Activated CD4-positive, alpha-beta T cell treated with anti-CD3 and anti-CD28 coated beads, Interleukin-2, amount 10 ng/mL, durations not matched to agents 24 days and 14 days (primary cell): ENCODE measurements at regions not wholly inside any gene's neighbourhood (a gene's known extent, or its start where the extent isn't known, plus 50 kb on each side); places are given as distances from the start of the nearest gene placed in this dataset.

Experiments
- DNase-seq: peaks from one replicate; pipeline ENCODE4 v3.0.0; 2022
- H3K27ac Mint-ChIP-seq: one replicate; pipeline ENCODE4 v1.8.0; 2022; ENCODE audit warnings: mild to moderate bottlenecking, mixed read lengths
- H3K27me3 Mint-ChIP-seq: one replicate; pipeline ENCODE4 v1.8.0; 2022; ENCODE audit warnings: mixed read lengths
- H3K36me3 Mint-ChIP-seq: one replicate; pipeline ENCODE4 v1.8.0; 2022; ENCODE audit warnings: low read depth, mild to moderate bottlenecking, mixed read lengths
- H3K4me1 Mint-ChIP-seq: one replicate; pipeline ENCODE4 v1.8.0; 2021; ENCODE audit warnings: mixed read lengths
- H3K4me3 Mint-ChIP-seq: one replicate; pipeline ENCODE4 v1.8.0; 2022; ENCODE audit warnings: mild to moderate bottlenecking, moderate library complexity, mixed read lengths
- H3K9me3 Mint-ChIP-seq: one replicate; pipeline ENCODE4 v1.8.0; 2021; ENCODE audit warnings: mixed read lengths
- intact Hi-C: fragments of 100-400 bp; cut with micrococcal nuclease; formaldehyde crosslinking; loops from one replicate; pipeline ENCODE4 v1.15.1; 2023

GRCh38 chr20:24157213-24157612, 168.6 kb upstream of the GGTLC1 start:
- H3K4me3 Mint-ChIP-seq: no peak overlapping the region
- intact Hi-C loops: no loop called here
- no peak for DNase-seq
- peaks cover 3% of the 10 kb centered on the region for H3K4me1 Mint-ChIP-seq
- no peaks in the 10 kb centered on the region for H3K36me3 Mint-ChIP-seq
- H3K27ac Mint-ChIP-seq: no peak overlapping the region
- H3K9me3 Mint-ChIP-seq: no peaks in the 10 kb centered on the region
- H3K27me3 Mint-ChIP-seq: peaks cover 5% of the 10 kb centered on the region

DNA sequence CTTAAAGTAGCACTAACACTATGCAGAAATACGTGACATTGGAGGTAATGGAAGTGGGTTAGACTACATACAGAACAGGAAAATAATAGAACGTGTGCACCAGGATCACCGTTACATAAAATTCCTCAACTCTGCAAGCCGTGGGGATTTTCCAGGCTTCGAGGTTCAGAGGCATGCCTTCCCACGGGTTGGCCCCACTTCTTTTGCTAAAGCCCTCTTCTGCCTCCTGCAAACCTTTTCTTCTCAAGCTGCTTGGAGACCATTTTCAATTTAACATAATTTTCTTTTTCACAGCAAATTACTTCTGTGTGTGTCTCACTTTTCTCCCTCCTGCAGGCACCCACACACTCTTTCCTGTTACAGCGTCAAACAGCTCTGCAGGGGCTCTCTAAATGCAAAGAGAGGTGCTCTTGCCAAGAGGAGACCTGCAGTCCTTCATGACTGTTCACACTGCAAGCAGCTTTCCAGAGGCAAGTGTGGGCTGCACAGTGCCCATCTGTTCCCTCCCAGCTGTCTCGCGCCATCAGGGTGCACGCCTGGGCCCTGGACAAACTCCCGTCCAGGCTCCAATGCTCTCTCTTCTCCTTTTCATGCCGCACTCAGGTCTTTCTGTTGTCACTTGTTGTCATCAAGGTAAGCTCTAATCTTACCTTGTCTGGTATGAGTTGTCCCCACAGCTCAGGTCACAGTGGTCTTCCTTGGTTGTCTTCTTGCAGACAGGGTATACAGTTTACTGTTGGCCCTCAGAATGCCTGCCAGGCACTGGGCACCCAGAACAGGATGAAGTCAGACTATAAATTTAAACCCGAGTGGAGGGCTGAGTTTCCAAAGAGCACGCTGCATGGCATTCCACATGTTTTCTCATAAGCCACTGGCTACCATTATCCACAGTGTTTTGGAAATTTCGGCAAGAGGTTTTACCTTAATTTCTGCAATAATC, 164.8 kb upstream of the GGTLC1 start:
- Mint-ChIP-seq H3K9me3 (peaks cover 4% of the 10 kb centered on the region), H3K27ac (no peak overlapping the region), H3K4me3 (no peak overlapping the region), H3K27me3 (peaks cover 5% of the 10 kb centered on the region), H3K36me3 (no peaks in the 10 kb centered on the region), H3K4me1 (peaks cover 5% of the 10 kb centered on the region)
- intact Hi-C loops: no loop called here
- no peak for DNase-seq

DNA sequence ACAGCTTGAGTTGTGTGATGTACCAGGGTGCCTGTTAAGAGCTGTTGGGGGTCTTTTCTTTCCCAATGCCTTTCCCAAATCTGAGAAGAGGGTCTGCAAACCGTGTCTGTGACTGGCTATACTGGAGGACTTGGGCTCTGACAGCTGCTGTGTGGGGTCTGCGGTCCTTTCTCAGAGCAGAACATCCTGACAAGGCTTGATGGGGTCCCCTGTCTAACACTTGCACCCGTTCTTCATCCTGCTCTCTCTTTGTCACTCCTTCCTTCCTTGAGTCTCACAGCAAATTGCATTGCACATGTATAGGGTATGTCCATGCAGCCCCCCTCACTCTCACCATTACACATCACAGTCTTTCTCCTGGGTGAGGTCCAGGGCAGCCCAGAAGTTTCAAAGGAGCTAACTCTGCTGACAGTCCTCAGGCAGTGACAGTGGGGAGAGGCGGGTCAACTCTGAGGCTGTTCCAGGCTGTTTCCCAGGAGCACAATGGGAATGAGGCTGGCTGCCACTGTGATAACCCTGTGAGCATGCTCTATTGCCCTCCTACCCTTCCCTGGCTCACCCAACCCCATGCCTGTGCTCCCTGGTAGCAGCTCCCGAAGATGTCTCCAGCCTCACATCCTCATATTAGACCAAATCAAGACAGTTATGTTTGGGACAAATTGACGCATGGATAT, 163.2 kb upstream of the GGTLC1 start:
- Mint-ChIP-seq H3K27ac (no peak overlapping the region), H3K9me3 (peaks cover 5% of the 10 kb centered on the region), H3K4me1 (peaks cover 6% of the 10 kb centered on the region), H3K4me3 (no peak overlapping the region), H3K36me3 (no peaks in the 10 kb centered on the region), H3K27me3 (peaks cover 5% of the 10 kb centered on the region)
- intact Hi-C loops: no loop called here
- DNase-seq: no peak

DNA sequence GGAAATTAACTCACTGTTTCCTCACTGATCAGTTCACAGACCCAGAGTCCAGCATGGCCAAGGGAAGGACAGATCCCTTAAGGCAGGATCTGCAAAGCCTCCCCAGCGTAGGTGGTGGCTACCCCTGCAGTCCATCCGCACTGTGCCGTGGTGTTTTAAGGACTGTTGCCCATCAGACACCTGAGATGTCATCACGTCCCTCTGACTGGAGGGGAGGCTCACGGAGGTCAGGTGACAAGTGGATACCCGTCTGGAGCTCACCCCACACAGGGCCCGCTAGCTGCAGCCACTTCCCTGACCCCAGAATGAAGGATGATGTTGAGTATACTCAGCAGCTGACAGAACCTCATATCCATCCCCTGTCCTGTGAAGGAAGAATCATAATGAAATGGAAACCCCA, 161.8 kb upstream of the GGTLC1 start:
- Mint-ChIP-seq H3K27ac (no peak overlapping the region), H3K4me1 (peaks cover 6% of the 10 kb centered on the region), H3K36me3 (no peaks in the 10 kb centered on the region), H3K9me3 (peaks cover 5% of the 10 kb centered on the region), H3K27me3 (peaks cover 2% of the 10 kb centered on the region), H3K4me3 (no peak overlapping the region)
- intact Hi-C loops: no loop called here
- DNase-seq: no peak

DNA sequence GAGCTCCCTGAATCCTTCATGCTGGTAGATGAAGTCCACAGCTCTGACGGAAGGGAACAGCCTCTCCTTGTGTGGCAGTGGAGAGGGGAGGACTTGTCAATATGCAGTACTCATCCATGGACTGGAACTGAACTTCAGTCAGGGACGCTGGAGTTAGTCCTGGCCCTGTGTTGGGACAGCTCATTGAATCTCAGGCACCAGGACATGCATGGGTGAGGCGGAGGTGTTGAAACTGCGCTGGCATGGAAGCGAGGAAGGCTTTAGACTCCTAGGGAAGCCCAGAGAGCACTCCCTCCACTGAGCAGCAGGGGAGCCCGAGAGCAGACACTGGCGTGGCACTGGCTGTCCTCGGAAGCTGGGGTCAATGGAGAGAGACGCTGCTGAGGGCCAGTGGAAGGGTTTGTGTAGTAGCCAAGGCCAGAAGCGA, 161.3 kb upstream of the GGTLC1 start:
- Mint-ChIP-seq H3K4me1 (peaks cover 6% of the 10 kb centered on the region), H3K4me3 (no peak overlapping the region), H3K27ac (no peak overlapping the region), H3K9me3 (peaks cover 5% of the 10 kb centered on the region), H3K27me3 (no peaks in the 10 kb centered on the region), H3K36me3 (no peaks in the 10 kb centered on the region)
- intact Hi-C loops: no loop called here
- DNase-seq: no peak

GRCh38 chr20:24149175-24149574, 160.6 kb upstream of the GGTLC1 start:
- peaks cover 5% of the 10 kb centered on the region for H3K9me3 Mint-ChIP-seq
- no peaks in the 10 kb centered on the region for H3K27me3 Mint-ChIP-seq
- no peak overlapping the region for H3K4me3 Mint-ChIP-seq
- intact Hi-C loops: no loop called here
- peaks cover 6% of the 10 kb centered on the region for H3K4me1 Mint-ChIP-seq
- H3K36me3 Mint-ChIP-seq: no peaks in the 10 kb centered on the region
- no peak overlapping the region for H3K27ac Mint-ChIP-seq
- DNase-seq: no peak

DNA sequence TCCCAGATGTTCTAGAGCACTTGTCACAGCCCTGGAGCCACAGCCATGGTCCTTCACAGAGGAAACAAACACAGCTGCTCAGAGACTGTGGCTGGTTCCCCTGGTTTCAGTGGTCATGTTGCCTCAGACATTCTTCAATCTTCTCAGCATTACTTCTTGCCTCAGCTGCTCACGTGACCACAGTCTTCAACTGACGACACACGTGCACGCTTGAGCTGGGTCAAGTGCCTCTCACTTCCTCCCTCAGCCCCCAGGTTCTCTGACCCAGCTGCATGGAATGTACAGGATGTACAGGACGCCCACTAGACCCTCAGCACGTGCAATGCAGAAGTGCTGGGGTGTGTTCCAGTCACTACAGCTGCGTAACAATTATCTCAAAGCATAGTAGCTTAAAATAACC, 159.8 kb upstream of the GGTLC1 start:
- peaks cover 6% of the 10 kb centered on the region for H3K4me1 Mint-ChIP-seq
- intact Hi-C loops: no loop called here
- DNase-seq: no peak
- H3K4me3 Mint-ChIP-seq: no peak overlapping the region
- no peak overlapping the region for H3K27ac Mint-ChIP-seq
- H3K36me3 Mint-ChIP-seq: no peaks in the 10 kb centered on the region
- peaks cover 5% of the 10 kb centered on the region for H3K9me3 Mint-ChIP-seq
- no peaks in the 10 kb centered on the region for H3K27me3 Mint-ChIP-seq

DNA sequence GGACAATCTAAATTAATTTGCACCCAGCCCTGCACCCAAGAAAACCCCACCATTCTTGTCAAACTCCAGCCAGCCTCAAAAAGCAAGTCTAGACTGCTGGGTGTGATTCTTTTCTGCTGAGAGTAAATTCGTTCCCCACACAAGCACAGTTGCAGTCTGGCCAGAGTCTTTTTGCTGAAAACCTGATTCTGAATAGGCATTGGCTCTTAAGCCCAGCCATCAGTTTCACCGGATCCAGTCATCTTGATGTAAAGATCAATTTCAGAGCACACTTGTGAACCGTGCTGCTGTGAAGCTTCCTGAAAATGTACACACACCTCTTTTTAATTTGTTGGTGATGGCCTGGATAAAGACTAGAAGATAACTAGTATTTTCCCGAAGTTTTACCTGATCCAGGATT, 159.4 kb upstream of the GGTLC1 start:
- H3K4me1 Mint-ChIP-seq: peaks cover 6% of the 10 kb centered on the region
- intact Hi-C loops: no loop called here
- no peak for DNase-seq
- H3K9me3 Mint-ChIP-seq: peaks cover 5% of the 10 kb centered on the region
- no peak overlapping the region for H3K27ac Mint-ChIP-seq
- H3K36me3 Mint-ChIP-seq: no peaks in the 10 kb centered on the region
- H3K27me3 Mint-ChIP-seq: no peaks in the 10 kb centered on the region
- no peak overlapping the region for H3K4me3 Mint-ChIP-seq

- Mint-ChIP-seq H3K27me3 (no peaks in the 10 kb centered on the region), H3K9me3 (peaks cover 5% of the 10 kb centered on the region), H3K27ac (no peak overlapping the region), H3K4me1 (peaks cover 6% of the 10 kb centered on the region), H3K4me3 (no peak overlapping the region), H3K36me3 (no peaks in the 10 kb centered on the region)
- DNase-seq: no peak
- intact Hi-C loops: no loop called here
These were observed 158.9 kb upstream of the GGTLC1 start for GRCh38 chr20:24147479-24147878.

- Mint-ChIP-seq H3K36me3 (no peaks in the 10 kb centered on the region), H3K9me3 (peaks cover 5% of the 10 kb centered on the region), H3K4me1 (peaks cover 6% of the 10 kb centered on the region), H3K4me3 (no peak overlapping the region), H3K27me3 (no peaks in the 10 kb centered on the region), H3K27ac (no peak overlapping the region)
- DNase-seq: no peak
- intact Hi-C loops: no loop called here
These were observed 157.7 kb upstream of the GGTLC1 start for GRCh38 chr20:24146231-24146634.

- Mint-ChIP-seq H3K4me3 (no peak overlapping the region), H3K27ac (no peak overlapping the region), H3K9me3 (peaks cover 5% of the 10 kb centered on the region), H3K36me3 (no peaks in the 10 kb centered on the region), H3K27me3 (no peaks in the 10 kb centered on the region), H3K4me1 (peaks cover 6% of the 10 kb centered on the region)
- intact Hi-C loops: no loop called here
- DNase-seq: no peak
These were observed 155.8 kb upstream of the GGTLC1 start for GRCh38 chr20:24144371-24144770.

- Mint-ChIP-seq H3K27me3 (no peaks in the 10 kb centered on the region), H3K27ac (no peak overlapping the region), H3K4me1 (no peaks in the 10 kb centered on the region), H3K9me3 (no peaks in the 10 kb centered on the region), H3K36me3 (no peaks in the 10 kb centered on the region), H3K4me3 (no peak overlapping the region)
- no peak for DNase-seq
- intact Hi-C loops: no loop called here
These were observed 152.5 kb upstream of the GGTLC1 start for GRCh38 chr20:24141111-24141510.

- intact Hi-C loops: no loop called here
- H3K27me3 Mint-ChIP-seq: no peaks in the 10 kb centered on the region
- H3K27ac Mint-ChIP-seq: no peak overlapping the region
- H3K36me3 Mint-ChIP-seq: no peaks in the 10 kb centered on the region
- H3K9me3 Mint-ChIP-seq: no peaks in the 10 kb centered on the region
- no peak for DNase-seq
- no peaks in the 10 kb centered on the region for H3K4me1 Mint-ChIP-seq
- H3K4me3 Mint-ChIP-seq: no peak overlapping the region
These were observed 151.3 kb upstream of the GGTLC1 start for GRCh38 chr20:24139846-24140245.

GRCh38 chr20:24138951-24139350, 150.4 kb upstream of the GGTLC1 start:
- Mint-ChIP-seq H3K4me1 (no peaks in the 10 kb centered on the region), H3K9me3 (no peaks in the 10 kb centered on the region), H3K27me3 (no peaks in the 10 kb centered on the region), H3K4me3 (no peak overlapping the region), H3K36me3 (no peaks in the 10 kb centered on the region), H3K27ac (no peak overlapping the region)
- no peak for DNase-seq
- intact Hi-C loops: no loop called here
